ENCODE measurements at regions not wholly inside any gene's neighbourhood (a gene's known extent, or its start where the extent isn't known, plus 50 kb on each side); places are given as distances from the start of the nearest gene placed in this dataset.

DNA sequence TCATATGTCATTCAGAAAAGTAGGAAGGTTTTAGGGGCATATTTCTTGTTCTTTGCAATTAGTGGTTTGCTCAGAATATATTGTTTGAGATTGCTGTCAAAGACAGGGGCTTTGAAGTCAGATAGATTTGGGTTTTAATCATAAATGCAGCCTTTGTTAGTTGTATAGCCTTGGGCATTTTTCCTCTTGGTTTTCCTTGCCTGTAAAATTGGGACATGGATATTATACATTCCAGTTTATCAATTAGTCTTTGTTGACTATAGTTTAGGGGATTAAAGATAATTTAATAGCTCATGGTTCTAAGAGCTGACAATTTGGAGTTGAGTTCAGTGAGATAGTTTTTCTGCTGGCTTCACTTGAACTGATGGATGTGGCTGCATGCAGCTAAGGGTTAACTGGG lies 88.9 kb downstream of the DMAC1 start:
- no peaks in the 10 kb centered on the region for H3K36me3 ChIP-seq
- H3K9me3 ChIP-seq: no peaks in the 10 kb centered on the region
- intact Hi-C loops (cut with DNase I; ENCODE audit: low total_unique reads): no loop called here
- no peak overlapping the region for H3K4me3 ChIP-seq
- H3K4me1 ChIP-seq: no peaks in the 10 kb centered on the region
- H3K27me3 ChIP-seq: no peaks in the 10 kb centered on the region
- H3K27ac ChIP-seq: no peak overlapping the region
- TF ChIP-seq, protein P1, sequence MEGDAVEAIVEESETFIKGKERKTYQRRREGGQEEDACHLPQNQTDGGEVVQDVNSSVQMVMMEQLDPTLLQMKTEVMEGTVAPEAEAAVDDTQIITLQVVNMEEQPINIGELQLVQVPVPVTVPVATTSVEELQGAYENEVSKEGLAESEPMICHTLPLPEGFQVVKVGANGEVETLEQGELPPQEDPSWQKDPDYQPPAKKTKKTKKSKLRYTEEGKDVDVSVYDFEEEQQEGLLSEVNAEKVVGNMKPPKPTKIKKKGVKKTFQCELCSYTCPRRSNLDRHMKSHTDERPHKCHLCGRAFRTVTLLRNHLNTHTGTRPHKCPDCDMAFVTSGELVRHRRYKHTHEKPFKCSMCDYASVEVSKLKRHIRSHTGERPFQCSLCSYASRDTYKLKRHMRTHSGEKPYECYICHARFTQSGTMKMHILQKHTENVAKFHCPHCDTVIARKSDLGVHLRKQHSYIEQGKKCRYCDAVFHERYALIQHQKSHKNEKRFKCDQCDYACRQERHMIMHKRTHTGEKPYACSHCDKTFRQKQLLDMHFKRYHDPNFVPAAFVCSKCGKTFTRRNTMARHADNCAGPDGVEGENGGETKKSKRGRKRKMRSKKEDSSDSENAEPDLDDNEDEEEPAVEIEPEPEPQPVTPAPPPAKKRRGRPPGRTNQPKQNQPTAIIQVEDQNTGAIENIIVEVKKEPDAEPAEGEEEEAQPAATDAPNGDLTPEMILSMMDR (IDR thresholded peaks at IDR 0.05): no peak
- no peak for DNase-seq

DNA sequence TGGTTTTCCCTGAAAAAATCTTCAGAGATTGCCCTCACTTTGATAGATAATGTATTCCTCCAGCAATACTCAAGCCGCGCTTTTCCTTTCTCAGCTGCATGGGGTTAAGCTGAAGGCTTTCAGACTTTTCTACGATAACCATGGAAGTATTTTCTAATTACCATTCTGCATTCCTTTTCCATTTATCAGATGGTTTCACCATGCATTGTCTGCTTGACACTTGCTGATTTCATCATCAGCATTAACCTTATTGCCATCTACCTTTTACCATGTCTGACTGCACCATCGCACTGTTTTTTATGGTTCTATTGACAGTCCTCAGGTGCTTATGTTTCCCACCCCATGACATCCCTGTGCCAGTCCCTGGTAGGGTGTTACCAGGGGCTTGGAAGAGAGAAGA lies 91.6 kb downstream of the DMAC1 start:
- intact Hi-C loops (cut with DNase I; ENCODE audit: low total_unique reads): no loop called here
- Histone ChIP-seq H3K4me3 (no peak overlapping the region), H3K9me3 (no peaks in the 10 kb centered on the region), H3K4me1 (no peaks in the 10 kb centered on the region), H3K27me3 (no peaks in the 10 kb centered on the region), H3K36me3 (no peaks in the 10 kb centered on the region), H3K27ac (no peak overlapping the region)
- TF ChIP-seq, protein P1 (IDR thresholded peaks at IDR 0.05): no peak
- no peak for DNase-seq

DNA sequence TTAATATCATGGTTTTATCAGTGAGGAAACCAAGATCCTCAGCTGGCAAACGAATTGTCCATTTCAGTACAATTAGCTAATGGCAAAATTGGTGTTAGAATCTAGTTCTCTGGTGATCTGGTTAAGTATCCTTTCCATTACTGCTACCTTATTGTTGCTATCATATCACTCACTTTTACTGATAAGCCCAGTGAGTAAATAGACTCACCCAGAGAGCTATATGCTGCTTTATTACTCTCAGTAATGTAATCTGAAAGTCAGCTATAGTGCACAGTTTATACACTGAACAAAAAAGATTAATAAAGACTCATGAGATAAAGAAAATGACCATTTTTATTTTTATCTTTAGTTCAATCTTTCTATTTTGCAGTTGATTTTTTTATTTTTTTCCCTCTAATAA lies 95.0 kb downstream of the DMAC1 start:
- Histone ChIP-seq H3K27me3 (no peaks in the 10 kb centered on the region), H3K9me3 (no peaks in the 10 kb centered on the region), H3K4me1 (no peaks in the 10 kb centered on the region), H3K4me3 (no peak overlapping the region), H3K36me3 (no peaks in the 10 kb centered on the region), H3K27ac (no peak overlapping the region)
- TF ChIP-seq, protein P1 (IDR thresholded peaks at IDR 0.05): no peak
- intact Hi-C loops (cut with DNase I; ENCODE audit: low total_unique reads): no loop called here
- DNase-seq: no peak

DNA sequence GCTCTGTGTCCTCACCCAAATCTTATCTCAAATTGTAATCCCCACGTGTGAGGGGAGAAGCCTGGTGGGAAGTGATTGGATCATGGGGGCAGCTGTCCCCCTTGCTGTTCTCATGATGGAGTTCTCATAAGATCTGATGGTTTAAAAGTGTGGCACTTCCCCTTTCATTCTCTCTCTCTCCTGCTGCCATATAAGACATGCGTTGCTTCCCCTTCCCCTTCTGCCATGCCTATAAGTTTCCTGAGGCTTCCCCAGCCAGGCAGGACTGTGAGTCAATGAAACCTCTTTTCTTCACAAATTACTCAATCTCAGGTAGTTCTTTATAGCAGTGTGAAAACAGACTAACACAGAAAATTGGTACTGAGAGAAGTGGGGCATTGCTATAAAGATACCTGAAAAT lies 107.7 kb downstream of the DMAC1 start:
- Histone ChIP-seq H3K4me1 (no peaks in the 10 kb centered on the region), H3K36me3 (no peaks in the 10 kb centered on the region), H3K9me3 (no peaks in the 10 kb centered on the region), H3K27ac (no peak overlapping the region), H3K27me3 (no peaks in the 10 kb centered on the region), H3K4me3 (no peak overlapping the region)
- TF ChIP-seq, protein P1 (IDR thresholded peaks at IDR 0.05): no peak
- DNase-seq: no peak
- intact Hi-C loops (cut with DNase I; ENCODE audit: low total_unique reads): no loop called here

DNA sequence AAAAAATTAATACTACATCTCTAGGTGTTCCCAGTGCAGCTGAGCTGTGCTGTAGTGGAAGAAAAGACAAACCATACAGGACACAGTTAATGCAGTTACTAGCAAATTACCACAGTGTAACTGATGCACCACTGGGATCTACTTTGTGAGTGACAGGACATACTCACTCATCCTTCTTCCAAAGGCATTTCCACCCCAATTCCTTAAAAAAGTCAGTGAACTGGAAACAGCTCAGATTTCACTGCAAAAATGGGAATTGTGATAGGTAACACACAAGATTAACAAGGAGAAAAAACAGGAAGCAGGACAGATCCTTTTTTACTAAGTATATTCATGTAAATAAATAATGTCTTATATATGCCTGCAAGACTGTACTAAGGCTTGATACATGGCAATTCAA lies 109.6 kb downstream of the DMAC1 start:
- Histone ChIP-seq H3K4me1 (no peaks in the 10 kb centered on the region), H3K4me3 (no peak overlapping the region), H3K9me3 (no peaks in the 10 kb centered on the region), H3K27me3 (no peaks in the 10 kb centered on the region), H3K36me3 (no peaks in the 10 kb centered on the region), H3K27ac (no peak overlapping the region)
- intact Hi-C loops (cut with DNase I; ENCODE audit: low total_unique reads): no loop called here
- TF ChIP-seq, protein P1 (IDR thresholded peaks at IDR 0.05): no peak
- no peak for DNase-seq

DNA sequence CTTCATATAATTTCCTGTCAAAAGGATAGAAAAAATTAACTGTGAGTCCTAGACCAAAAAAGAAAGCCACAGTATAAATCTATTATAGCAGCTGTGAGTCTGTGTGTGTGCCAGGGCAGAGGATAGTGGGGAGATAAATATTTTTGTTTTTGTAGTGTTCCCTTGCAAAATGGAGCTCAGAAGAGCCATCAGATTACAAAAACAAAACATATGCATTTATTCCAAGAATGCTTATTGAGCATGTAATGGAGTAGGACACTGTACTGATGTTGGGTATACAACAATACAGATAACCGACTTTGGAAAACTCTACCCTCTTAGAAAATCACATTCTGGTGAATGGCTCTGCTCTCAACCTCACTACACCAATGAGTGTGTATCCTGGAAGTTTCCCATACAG lies 111.0 kb downstream of the DMAC1 start:
- no peak overlapping the region for H3K4me3 ChIP-seq
- no peak overlapping the region for H3K27ac ChIP-seq
- H3K27me3 ChIP-seq: no peaks in the 10 kb centered on the region
- H3K9me3 ChIP-seq: no peaks in the 10 kb centered on the region
- no peaks in the 10 kb centered on the region for H3K36me3 ChIP-seq
- TF ChIP-seq, protein P1 (IDR thresholded peaks at IDR 0.05): no peak
- intact Hi-C loops (cut with DNase I; ENCODE audit: low total_unique reads): no loop called here
- DNase-seq: no peak
- no peaks in the 10 kb centered on the region for H3K4me1 ChIP-seq

All from tibial artery (tissue), 4 donors.